ENCODE measurements at regions not wholly inside any gene's neighbourhood (a gene's known extent, or its start where the extent isn't known, plus 50 kb on each side); places are given as distances from the start of the nearest gene placed in this dataset.
"Not testable (repeated sequence)": the region's sequence is repeated elsewhere in the genome, so short reads cannot be mapped to it uniquely, and the experiment has no call there.

DNA sequence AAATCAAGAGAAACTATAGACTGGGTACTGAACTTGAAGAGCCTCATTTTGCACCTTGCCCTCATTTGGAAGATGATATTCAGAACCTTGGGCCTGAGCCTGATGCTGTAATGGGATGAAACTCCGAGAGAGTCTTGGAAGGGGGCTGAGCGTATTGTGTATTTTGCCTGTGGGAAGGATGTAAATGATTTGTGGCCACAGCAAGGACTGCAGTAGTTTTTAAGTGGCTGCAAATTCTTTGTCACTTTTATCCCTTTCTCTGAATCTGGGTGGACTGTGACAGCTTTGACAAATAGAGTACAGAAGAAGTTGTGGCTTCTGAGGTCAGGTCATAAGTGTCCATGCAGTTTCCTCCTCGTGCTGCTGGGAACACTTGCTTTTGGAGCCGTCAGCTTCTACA, 221.2 kb downstream of the ADRA2A start:
- no peak overlapping the region for H3K4me3 ChIP-seq (ENCODE audit: low read depth, low read length)
- TF ChIP-seq, protein P1, sequence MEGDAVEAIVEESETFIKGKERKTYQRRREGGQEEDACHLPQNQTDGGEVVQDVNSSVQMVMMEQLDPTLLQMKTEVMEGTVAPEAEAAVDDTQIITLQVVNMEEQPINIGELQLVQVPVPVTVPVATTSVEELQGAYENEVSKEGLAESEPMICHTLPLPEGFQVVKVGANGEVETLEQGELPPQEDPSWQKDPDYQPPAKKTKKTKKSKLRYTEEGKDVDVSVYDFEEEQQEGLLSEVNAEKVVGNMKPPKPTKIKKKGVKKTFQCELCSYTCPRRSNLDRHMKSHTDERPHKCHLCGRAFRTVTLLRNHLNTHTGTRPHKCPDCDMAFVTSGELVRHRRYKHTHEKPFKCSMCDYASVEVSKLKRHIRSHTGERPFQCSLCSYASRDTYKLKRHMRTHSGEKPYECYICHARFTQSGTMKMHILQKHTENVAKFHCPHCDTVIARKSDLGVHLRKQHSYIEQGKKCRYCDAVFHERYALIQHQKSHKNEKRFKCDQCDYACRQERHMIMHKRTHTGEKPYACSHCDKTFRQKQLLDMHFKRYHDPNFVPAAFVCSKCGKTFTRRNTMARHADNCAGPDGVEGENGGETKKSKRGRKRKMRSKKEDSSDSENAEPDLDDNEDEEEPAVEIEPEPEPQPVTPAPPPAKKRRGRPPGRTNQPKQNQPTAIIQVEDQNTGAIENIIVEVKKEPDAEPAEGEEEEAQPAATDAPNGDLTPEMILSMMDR (IDR thresholded peaks at IDR 0.05; ENCODE audit: low read depth, low read length): no peak

DNA sequence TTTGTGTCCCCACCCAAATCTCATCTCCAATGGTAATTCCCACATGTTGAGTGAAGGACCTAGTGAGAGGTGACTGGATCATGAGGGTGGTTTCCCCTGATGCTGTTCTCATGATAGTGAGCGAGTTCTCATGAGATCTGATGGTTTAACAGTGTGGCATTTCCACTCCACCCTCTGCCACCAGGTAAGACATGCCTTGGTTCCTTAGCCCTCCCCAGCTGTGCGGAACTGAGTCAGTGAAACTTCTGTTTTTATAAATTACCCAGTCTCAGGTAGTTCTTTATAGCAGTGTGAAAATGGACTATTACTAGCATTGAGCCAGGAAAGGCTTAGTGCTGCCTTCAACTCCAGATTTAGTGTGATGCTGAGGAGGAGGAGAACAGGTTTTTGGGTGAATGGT, 222.2 kb downstream of the ADRA2A start:
- H3K4me3 ChIP-seq (ENCODE audit: low read depth, low read length): no peak overlapping the region
- TF ChIP-seq, protein P1 (IDR thresholded peaks at IDR 0.05; ENCODE audit: low read depth, low read length): no peak

DNA sequence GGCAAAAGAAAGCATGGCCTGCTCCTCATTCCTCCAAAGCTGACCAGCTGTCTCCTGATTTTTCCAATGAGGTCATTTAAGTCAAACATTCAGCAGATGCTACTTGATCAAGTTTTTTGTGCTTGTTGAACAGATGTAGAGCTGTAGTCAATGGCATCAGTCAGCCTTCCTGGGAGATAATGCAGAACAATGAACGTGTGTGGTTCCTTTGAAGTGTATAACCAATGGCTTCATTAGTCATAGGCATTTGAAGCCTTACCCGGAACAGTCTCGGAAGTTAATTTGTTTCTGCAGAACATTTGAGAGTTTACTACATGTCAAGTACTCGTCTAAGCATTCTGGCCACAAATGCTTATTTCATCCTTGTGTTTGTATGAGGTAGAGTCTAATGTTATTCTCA, 227.1 kb downstream of the ADRA2A start:
- TF ChIP-seq, protein P1 (IDR thresholded peaks at IDR 0.05; ENCODE audit: low read depth, low read length): no peak
- H3K4me3 ChIP-seq (ENCODE audit: low read depth, low read length): no peak overlapping the region

DNA sequence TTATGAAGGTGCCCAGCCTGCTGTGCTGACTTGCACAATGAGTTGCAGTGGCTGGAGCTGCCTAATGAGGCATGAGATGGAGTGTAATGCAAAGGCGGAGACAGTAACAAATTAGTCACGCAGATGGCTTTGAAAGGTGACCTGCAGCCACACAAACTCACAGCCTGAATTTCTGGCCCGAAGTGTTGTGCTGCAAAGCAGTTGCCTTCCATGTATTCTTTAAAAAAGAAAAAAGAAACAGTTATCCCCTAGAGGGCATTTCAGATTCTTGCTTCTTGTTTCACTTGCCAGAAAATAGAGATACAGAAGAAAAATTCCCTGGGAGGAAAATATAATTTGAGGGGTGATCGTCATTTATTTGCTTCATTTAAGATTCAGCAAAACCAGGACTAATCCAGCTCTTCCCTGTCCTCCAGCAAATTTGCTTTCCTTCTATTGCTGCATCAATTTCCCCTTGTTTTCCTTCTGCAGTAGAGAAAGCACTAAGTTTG, 239.9 kb downstream of the ADRA2A start:
- TF ChIP-seq, protein P1 (IDR thresholded peaks at IDR 0.05; ENCODE audit: low read depth, low read length): no peak

DNA sequence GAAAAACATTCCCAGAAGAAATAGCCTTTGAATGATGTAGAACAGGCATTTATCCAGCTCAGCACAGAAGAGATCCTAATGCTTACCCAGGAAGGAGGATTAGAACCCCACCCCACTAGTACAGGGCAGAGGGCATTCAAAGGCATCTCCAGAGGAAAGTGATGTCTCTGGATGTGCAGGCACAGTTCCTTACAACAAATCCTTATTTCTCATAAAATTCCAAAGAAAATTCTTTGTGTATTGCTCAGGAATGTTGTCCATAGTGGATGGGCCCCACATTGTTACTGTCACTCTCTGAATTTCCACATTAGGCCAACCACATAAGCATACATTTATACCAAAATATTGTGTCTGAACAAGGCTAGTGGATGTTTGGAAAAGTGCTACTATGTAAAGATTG, 243.0 kb downstream of the ADRA2A start:
- TF ChIP-seq, protein P1 (IDR thresholded peaks at IDR 0.05; ENCODE audit: low read depth, low read length): no peak

More for the DNA sequence above, 239.9 kb downstream of the ADRA2A start:
- H3K4me3 ChIP-seq (ENCODE audit: low read depth, low read length): no peak overlapping the region

DNA sequence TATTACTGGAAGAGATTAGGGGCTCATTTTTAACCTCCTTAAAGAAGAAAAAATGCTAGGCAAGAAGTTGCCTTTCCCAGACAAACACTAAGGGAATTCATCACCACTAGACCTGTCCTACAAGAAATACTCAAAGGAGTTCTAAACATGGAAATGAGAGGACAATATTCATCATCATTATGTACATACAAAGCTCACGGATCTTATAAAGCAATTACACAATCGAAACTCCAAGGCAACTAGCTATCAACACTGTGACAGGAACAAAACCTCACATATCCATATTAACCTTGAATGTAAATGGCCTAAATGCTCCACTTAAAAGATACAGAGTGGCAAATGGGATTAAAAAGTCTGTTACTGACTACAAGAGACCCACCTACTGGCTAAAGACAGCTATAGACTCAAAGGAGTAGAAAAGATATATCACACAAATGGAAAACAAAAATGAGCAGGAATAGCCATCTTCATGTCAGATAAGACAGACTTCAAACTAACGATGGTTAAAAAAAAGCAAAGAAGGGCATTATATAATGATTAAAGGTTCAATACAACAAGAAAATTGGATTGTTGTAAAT, 246.6 kb downstream of the ADRA2A start:
- TF ChIP-seq, protein P1 (IDR thresholded peaks at IDR 0.05; ENCODE audit: low read depth, low read length): no peak
- no peak overlapping the region for H3K4me3 ChIP-seq (ENCODE audit: low read depth, low read length)

More for the DNA sequence above, 243.0 kb downstream of the ADRA2A start:
- no peak overlapping the region for H3K4me3 ChIP-seq (ENCODE audit: low read depth, low read length)

DNA sequence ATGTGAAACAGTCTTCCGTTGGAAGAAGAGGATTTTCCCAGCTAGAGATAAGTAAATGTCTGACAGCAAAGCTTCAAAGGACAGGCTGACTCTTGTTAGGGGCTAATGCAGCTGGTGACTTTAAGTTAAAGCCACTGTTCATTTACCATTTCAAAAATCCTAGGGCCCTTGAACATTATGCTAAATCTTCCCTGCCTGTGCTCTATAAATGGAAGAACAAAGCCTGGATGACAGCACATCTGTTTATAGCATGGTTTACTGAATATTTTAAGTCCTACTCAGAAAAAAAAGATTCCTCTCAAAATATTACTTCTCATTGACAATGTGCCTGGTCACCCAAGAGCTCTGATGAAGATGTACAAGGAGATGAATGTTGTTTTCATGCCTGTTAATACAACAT, 255.3 kb downstream of the ADRA2A start:
- not testable (repeated sequence) for H3K4me3 ChIP-seq (ENCODE audit: low read depth, low read length)

DNA sequence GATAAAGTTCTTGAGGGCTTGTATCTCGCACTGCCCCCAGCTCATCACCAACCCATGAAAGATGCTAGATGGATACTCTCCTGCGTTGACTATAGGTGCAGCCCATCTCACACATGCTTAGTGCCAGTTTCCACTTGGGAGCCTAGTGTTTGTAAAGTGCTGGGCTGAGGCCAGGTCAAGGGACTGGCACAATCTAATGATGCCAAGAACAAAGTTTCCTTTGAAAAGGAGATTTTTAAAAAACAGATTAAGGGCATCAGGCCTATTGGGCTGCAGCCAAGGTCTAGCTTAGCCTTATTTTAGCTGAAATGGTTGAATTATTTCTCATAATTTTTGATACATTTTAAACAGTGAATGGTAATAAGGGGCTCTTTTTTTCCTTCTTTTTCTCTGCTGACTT, 259.0 kb downstream of the ADRA2A start:
- TF ChIP-seq, protein P1 (IDR thresholded peaks at IDR 0.05; ENCODE audit: low read depth, low read length): no peak
- H3K4me3 ChIP-seq (ENCODE audit: low read depth, low read length): no peak overlapping the region

Data from WI38 (cell line).